Ishikawa (cell line): ENCODE measurements at regions not wholly inside any gene's neighbourhood (a gene's known extent, or its start where the extent isn't known, plus 50 kb on each side); places are given as distances from the start of the nearest gene placed in this dataset.

Experiments
- CEBPB ChIP-seq: IDR thresholded peaks from 2 replicates; pipeline ENCODE4 v1.6.1; 2012
- CREB1 ChIP-seq: IDR thresholded peaks from 2 replicates; pipeline ENCODE4 v1.6.1; 2012; ENCODE audit warnings: low read depth
- EGR1 ChIP-seq: IDR thresholded peaks from 2 replicates; pipeline ENCODE4 v1.6.1; 2012
- EP300 ChIP-seq: IDR thresholded peaks from 2 replicates; pipeline ENCODE4 v1.6.1; 2012; ENCODE audit warnings: borderline replicate concordance
- FOXM1 ChIP-seq: IDR thresholded peaks from 2 replicates; pipeline ENCODE4 v1.6.1; 2012; ENCODE audit warnings: low read depth, borderline replicate concordance
- MAX ChIP-seq: IDR thresholded peaks from 2 replicates; pipeline ENCODE4 v1.6.1; 2012
- NFIC ChIP-seq: IDR thresholded peaks from 2 replicates; pipeline ENCODE4 v1.6.1; 2012
- RAD21 ChIP-seq: IDR thresholded peaks from 2 replicates; pipeline ENCODE4 v1.6.1; 2012; ENCODE audit warnings: low read depth
- REST ChIP-seq: IDR thresholded peaks from 2 replicates; pipeline ENCODE4 v1.6.1; 2012; ENCODE audit warnings: low read depth, mild to moderate bottlenecking
- TAF1 ChIP-seq: IDR thresholded peaks from 2 replicates; pipeline ENCODE4 v1.6.1; 2012; ENCODE audit warnings: low read depth, mild to moderate bottlenecking
- TCF12 ChIP-seq: IDR thresholded peaks from 2 replicates; pipeline ENCODE4 v1.6.1; 2012; ENCODE audit warnings: low read depth
- TEAD4 ChIP-seq: IDR thresholded peaks from 2 replicates; pipeline ENCODE4 v1.6.1; 2012
- USF1 ChIP-seq: IDR thresholded peaks from 2 replicates; pipeline ENCODE4 v1.6.1; 2012
- YY1 ChIP-seq: IDR thresholded peaks from 2 replicates; pipeline ENCODE4 v1.6.1; 2012; ENCODE audit warnings: low read depth

GRCh38 chr13:22218797-22219196 is 547.9 kb downstream of the FGF9 start:
- TF ChIP-seq RAD21 (no peak), TCF12 (no peak), USF1 (no peak), NFIC (no peak), MAX (no peak), TEAD4 (no peak), EGR1 (no peak), CREB1 (no peak), EP300 (no peak), REST (no peak), TAF1 (no peak), YY1 (no peak), FOXM1 (no peak), CEBPB (no peak)
